EL (cell line): ENCODE measurements at regions not wholly inside any gene's neighbourhood (a gene's known extent, or its start where the extent isn't known, plus 50 kb on each side); places are given as distances from the start of the nearest gene placed in this dataset.
A peak's percentile ranks its signal among the peaks of the same experiment; 100 is the strongest.

Source experiments
- DNase-seq: peaks from one replicate; pipeline ENCODE4 v3.0.0-alpha.2; 2016

- no peak for DNase-seq
Observed at GRCh38 chr4:29521281-29521680, 1198.9 kb upstream of the PCDH7 start.

- DNase-seq: no peak
Observed at GRCh38 chr4:29536745-29537144, 1183.4 kb upstream of the PCDH7 start.

DNA sequence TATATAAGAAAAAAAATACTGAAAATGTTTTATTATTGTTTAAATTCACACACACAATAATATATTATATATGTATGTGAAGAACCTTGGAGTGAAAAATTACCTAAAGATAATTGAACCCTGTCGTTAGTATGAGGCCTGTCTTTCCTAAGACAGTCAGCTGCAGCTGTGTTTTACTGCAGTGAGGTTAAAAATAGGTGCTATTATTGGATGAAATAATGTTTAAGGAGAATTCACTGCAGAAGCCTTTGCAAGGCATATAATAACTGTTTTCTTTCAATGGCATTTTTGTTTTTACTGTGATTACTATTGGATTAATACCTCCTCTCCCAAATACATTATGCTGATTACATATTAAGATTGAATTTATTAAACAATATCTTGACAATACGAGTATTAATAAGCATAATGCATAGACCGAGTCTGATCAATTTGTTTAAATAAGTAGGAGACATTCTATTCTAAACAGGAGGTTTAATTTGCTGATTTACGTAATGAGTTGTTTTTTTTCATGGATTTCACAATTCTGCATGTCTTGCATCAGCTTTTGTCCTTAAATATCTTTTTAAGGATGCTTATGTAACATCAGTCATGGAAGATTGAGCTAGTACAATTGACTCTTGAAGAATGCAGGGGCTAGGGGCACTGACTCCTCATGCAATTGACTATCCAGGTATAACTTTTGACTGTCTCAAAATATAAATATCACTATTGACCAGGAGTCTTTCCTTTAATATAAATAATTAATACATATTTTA is 1181.1 kb upstream of the PCDH7 start:
- DNase-seq: no peak

DNA sequence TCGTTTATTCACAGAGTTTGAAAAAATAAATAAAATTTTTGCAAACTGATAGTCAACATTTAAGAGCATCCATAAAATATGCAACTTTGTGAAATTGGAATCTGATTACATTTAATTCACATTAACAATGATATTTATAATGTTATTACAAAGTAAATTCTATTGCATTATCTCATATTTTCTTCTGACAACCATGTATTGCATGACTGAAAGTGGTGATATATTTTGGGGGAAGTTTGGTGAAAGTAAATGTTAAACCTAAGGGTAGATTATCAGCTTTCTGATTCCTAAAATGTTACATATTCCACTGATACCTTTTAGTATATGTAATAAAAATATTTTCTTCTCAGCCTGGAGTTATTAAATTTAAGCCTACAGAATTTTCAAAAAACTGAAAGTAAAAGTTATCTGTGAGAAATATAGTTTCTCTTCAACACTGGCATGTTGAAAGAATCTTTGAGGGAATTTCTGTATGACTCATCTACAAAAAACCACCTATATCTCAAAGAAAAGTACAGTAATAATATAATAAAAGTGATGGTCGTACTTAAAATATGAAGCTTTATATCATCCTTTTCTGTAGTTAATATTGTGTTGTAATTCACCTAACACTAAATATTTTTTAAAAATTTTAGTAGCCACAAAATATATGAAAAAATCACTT is 1179.6 kb upstream of the PCDH7 start:
- peak; percentile 37 for DNase-seq

DNA sequence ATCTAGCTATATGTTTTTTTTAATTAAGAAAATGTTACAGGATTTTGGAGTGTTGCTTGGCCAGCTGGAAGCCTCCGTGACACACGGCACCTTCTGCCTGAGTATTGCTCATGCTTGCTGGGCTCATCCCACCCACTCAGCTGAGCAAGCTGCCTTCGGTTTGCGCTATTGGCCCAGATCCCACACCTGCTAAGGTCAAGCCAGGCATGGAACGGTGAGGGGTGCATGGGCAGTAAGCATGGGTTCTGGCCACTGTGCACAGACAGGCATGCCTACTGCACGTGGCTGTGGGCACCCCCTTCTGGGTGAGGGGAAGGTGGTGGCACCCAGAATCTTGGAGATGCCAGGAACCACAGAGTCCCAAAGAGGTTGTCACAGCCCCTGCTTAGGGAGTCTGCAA is 1178.4 kb upstream of the PCDH7 start:
- no peak for DNase-seq

DNA sequence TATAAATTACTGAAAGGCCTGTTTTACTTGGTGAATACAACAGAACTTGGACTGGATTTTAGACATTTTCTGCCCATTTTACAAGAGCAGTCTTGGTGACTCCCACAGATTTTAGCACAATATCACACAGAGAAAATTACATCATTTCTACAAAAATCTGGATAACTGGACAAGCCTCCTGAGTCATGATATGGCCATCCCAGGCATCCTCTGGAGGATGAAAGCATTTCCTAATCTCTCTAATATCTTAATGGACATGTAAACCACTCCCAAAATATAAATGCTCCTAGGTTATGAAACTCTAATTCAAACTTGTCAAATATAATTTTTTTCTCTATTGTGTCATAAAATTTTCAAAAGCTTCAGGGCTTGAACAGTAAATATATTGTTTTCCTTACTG is 1170.8 kb upstream of the PCDH7 start:
- DNase-seq: peak; percentile 80

DNA sequence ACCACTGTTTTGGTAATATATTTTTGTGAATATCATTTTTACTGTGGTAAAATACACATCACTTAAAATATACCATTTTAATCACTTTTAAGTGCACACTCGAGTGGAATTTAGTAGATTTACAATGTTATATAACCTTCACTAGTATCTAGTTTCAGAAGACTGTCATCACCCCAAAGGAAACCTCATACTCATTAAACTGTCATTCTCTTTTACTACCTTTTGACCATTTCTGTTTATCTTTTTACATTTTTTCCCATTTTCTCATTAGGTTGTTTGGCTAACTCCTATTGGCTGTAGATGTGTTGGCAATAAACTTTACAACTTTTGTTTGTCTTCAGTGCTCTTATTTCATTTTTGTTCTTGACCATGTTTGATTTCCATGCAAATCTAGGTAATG is 1168.3 kb upstream of the PCDH7 start:
- no peak for DNase-seq

DNA sequence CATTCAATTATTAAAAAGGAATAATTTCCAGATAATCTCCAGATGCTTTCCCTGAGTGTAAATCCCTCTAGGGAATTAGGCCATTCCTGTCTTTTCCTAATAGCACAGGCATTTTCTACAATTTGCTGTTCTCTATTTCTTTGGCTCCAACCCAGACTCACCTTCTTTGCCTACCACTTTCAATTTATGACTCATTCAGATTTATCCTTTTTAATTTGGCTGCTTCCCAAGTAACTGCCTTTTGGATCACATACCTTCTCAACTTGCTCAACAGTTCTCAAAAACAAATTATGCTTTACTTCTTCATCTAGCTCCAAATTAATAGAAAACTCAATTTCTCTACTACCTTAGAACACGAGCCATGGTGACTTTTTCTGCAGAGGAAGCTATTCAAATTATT is 1166.3 kb upstream of the PCDH7 start:
- DNase-seq: peak; percentile 55

DNA sequence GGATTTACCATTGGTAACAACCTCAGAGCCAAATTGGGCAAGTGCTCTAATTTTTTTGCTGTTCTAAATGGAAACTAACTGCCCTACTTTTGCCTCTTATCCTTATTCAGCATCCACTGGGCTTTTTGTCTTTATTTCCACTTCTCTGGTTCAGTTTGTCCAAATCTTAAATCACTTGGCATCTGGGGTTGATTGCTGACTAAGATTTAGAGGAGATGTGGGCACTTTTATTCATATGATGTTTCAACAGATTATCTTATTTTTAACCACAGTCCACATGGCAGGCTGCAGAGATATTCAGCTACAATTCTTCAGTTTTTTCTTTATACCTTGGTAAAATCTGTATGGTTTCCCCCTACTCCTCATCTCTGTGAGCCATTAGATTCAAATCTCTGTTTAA is 1161.4 kb upstream of the PCDH7 start:
- no peak for DNase-seq

GRCh38 chr4:29559286-29559685 is 1160.9 kb upstream of the PCDH7 start:
- no peak for DNase-seq

GRCh38 chr4:29560452-29560851 is 1159.7 kb upstream of the PCDH7 start:
- DNase-seq: no peak

DNA sequence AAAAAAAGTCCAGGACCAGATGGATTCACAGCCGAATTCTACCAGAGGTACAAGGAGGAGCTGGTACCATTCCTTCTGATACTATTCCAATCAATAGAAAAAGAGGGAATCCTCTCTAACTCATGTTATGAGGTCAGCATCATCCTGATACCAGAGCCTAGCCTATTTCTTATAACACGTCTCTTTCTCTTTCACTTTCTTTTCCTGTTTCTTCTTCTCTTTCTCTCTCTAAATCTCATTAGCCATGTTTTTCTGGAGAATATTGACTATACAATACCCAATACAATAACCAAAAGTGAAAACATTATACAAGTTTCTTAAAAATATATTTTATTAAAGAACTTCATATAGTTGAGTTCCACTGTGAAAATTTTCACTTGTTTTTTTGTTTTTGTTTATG is 1154.9 kb upstream of the PCDH7 start:
- DNase-seq: peak; percentile 27

- no peak for DNase-seq
Observed at GRCh38 chr4:29566371-29566770, 1153.8 kb upstream of the PCDH7 start.

- peak; percentile 17 for DNase-seq
Observed at GRCh38 chr4:29571322-29571721, 1148.8 kb upstream of the PCDH7 start.

DNA sequence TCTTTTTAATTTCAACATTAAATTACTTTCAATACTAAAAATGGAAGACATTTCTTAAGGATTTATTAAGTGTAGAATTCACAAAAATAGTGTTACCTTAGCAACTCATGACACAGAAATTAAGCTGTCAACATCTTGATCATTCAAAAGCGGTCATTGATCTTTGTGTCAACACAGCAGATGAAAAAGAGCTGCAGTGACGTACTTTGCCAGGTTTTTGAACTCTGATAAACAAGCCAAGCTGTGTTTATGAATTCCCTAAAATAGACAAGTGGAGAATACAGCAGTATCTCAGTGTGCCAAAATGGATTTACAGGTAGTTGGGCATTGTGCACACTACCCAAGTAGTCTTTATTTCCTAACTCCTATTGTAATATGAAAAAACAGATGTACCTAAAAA is 1141.8 kb upstream of the PCDH7 start:
- DNase-seq: no peak

GRCh38 chr4:29581457-29581856 is 1138.7 kb upstream of the PCDH7 start:
- DNase-seq: no peak

- peak; percentile 21 for DNase-seq
Observed at GRCh38 chr4:29588617-29589016, 1131.6 kb upstream of the PCDH7 start.

GRCh38 chr4:29596228-29596627 is 1123.9 kb upstream of the PCDH7 start:
- DNase-seq: no peak

DNA sequence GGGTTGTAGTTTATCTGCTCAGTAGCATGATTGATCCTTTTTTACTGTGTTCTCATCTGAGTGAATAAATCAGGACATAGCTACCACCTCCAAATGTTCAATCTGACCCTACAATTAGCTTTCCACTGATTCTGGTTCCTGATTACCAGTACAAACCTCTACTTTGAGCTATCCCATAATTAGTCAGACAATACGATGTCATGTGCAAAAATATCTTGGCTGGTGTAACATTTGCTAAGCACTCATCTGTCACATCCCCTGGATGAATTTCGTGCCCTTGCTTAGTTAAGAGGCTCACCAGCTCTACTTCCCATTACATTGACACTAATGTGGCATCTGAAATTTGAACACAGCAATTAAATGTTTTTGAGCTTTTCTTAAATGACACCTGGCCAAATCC is 1101.0 kb upstream of the PCDH7 start:
- no peak for DNase-seq

DNA sequence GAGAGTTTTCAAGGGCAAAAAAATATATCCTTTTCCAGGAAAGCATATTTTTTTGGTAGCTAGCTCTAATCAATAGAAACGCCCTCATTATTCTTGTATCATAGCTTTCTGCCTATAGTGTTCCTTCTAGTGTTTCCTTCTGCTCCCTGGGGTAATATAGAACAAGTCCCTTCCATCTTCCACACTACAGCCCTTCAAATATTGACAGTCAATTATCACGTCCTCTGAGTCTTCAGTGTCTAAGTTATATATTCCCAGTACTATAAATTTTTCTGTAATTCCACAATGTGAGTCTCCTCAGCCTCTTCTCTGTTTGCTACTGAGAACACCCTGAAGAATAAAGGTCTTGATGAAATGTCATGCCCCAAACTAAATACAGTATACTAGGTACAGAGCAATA is 1088.0 kb upstream of the PCDH7 start:
- no peak for DNase-seq

- no peak for DNase-seq
Observed at GRCh38 chr4:29636961-29637360, 1083.2 kb upstream of the PCDH7 start.

GRCh38 chr4:29653221-29653620 is 1066.9 kb upstream of the PCDH7 start:
- no peak for DNase-seq

- no peak for DNase-seq
Observed at GRCh38 chr4:29680644-29681043, 1039.5 kb upstream of the PCDH7 start.

GRCh38 chr4:29704059-29704458 is 1016.1 kb upstream of the PCDH7 start:
- DNase-seq: no peak

DNA sequence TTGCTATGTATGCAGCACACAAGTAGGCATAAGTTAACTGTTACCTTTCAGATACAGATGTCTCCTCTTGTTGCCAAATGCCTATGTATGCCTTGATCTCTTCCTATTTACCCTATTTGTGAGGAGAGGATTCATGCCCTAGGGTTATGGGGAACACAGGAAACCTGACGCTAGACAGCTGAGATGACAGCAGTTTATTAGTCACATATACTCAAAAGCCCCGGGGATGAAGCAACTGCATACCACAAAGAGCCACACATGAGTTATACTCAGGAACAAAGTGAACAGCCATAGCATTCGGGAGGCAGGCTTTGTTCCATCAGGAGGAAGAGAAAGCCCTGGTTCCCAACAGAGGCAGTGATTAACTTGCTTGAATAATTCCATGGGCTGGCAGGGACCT is 1011.7 kb upstream of the PCDH7 start:
- peak; percentile 93 for DNase-seq
